ENCODE measurements at regions not wholly inside any gene's neighbourhood (a gene's known extent, or its start where the extent isn't known, plus 50 kb on each side); places are given as distances from the start of the nearest gene placed in this dataset.

DNA sequence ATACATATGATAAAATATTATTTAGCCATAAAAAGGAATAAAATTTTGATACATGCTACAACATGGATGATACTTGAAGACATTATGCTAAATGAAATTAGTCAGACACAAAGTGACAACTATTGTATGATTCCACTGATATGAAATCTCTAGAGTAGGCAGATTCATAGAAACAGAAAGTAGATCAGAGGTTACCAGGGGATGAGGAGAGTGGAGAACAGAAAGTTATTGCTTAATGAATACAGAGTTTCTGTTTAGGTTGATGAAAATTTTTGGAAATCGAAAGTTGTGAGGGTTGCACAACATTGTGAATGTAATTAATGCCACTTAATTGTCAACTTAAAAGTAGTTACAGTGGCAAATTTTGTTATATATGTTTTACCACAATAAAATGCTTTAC is 315.7 kb upstream of the USP25 start:
- TF ChIP-seq, protein P1, sequence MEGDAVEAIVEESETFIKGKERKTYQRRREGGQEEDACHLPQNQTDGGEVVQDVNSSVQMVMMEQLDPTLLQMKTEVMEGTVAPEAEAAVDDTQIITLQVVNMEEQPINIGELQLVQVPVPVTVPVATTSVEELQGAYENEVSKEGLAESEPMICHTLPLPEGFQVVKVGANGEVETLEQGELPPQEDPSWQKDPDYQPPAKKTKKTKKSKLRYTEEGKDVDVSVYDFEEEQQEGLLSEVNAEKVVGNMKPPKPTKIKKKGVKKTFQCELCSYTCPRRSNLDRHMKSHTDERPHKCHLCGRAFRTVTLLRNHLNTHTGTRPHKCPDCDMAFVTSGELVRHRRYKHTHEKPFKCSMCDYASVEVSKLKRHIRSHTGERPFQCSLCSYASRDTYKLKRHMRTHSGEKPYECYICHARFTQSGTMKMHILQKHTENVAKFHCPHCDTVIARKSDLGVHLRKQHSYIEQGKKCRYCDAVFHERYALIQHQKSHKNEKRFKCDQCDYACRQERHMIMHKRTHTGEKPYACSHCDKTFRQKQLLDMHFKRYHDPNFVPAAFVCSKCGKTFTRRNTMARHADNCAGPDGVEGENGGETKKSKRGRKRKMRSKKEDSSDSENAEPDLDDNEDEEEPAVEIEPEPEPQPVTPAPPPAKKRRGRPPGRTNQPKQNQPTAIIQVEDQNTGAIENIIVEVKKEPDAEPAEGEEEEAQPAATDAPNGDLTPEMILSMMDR (IDR thresholded peaks at IDR 0.05; ENCODE audit: extremely low read depth, insufficient read depth, missing control alignments), result no peak
- in situ Hi-C loops (cut with MboI; ENCODE audit: low pct_unique_long_range_greater_than_20kb, low sequenced_read_pairs, unreplicated experiment), result no loop called here
- DNase-seq (ENCODE audit: low spot score), result no peak

DNA sequence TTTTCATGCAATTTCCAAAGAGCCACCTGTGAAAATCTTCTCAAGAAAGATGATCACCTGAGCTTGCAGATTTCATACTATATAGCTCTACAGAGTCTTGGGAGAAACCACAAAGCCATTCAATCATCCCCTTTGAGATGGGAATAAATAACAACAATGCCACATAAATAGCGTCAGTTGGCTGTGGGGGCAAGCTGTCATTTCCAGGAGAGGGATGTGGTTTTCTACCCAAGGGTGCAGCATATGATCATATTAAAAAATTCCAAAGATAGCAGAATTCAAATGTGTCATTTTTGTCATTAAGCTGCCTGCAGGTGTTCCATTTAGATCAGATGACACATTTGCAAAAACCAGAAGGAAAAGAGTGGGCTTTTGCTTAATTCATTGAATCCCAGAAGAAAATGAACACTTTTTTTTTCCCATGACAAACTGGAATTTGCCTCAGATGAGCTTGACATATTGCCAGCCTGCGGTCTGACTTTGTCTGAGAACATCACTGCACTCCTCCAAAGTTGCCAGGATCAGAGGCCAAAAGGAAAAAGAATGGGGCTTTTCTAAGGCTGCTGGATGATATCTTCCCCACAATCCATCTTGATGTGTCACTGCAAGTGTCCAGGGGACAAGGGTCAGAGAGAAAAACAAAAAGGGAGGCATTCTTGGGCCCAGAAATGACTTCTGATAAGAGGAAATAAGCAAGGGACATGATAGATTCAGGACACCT is 314.1 kb upstream of the USP25 start:
- no peak for DNase-seq (ENCODE audit: low spot score)
- TF ChIP-seq, protein P1 (IDR thresholded peaks at IDR 0.05; ENCODE audit: extremely low read depth, insufficient read depth, missing control alignments), result no peak
- in situ Hi-C loops (cut with MboI; ENCODE audit: low pct_unique_long_range_greater_than_20kb, low sequenced_read_pairs, unreplicated experiment), result no loop called here

DNA sequence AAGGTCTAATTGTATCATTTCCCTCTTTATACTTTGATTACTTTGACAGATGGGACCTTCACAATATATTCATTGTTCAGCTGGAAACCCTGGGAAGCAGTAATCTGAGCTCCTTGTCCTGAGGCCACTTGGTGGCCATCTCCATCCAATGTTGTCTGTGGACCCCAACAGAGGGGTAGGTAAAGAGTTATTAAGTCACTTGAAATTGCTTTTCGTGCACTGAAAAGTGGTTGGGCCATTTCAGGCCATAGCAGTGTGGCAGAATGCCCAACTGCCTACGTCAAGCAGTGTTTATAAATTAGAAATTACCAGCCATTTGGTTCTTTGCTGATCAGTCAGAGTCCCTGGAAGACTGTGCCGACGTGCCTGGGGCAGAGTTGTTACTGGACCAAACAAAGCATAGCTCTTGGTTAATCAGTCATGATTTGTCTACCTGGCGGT is 308.3 kb upstream of the USP25 start:
- TF ChIP-seq, protein P1 (IDR thresholded peaks at IDR 0.05; ENCODE audit: extremely low read depth, insufficient read depth, missing control alignments), result no peak
- DNase-seq (ENCODE audit: low spot score), result no peak
- in situ Hi-C loops (cut with MboI; ENCODE audit: low pct_unique_long_range_greater_than_20kb, low sequenced_read_pairs, unreplicated experiment), result no loop called here

DNA sequence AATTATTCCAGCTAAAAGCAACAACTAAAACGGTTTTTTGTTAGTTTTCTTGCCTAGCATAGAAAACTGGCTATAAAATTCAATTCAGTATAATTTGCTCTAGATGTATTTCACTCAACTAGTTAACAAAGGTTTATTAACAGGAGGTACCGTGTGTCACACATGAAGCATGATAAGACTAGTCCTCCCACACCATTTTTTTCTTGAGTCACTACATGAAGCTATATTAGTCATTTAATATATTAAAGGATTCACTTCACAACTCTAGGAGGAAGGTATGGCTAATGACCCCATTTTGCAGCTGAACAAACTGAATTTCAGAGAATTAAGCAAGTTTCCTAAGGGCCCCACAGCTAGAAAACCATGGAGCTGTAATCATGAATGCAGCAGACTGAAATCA is 307.8 kb upstream of the USP25 start:
- in situ Hi-C loops (cut with MboI; ENCODE audit: low pct_unique_long_range_greater_than_20kb, low sequenced_read_pairs, unreplicated experiment), result no loop called here
- DNase-seq (ENCODE audit: low spot score), result no peak
- TF ChIP-seq, protein P1 (IDR thresholded peaks at IDR 0.05; ENCODE audit: extremely low read depth, insufficient read depth, missing control alignments), result no peak

DNA sequence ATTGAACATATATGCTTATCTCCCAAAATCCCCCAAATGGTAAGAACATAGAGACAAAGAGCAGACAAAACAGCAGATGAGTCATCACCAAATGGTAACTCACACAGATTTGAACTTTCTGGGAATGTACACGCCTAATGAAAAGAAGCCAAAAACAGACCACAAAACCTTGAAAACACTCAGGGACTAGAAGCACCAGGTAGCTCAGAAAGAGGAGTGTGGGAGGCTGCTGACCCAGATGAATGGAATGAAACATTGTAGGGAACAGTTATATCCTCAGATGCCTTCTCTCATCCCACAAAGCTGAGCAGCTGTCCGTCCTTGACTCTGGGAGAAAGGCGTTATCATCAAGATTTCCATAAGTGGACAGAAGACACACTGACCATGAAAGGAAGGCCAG is 307.0 kb upstream of the USP25 start:
- in situ Hi-C loops (cut with MboI; ENCODE audit: low pct_unique_long_range_greater_than_20kb, low sequenced_read_pairs, unreplicated experiment), result no loop called here
- no peak for DNase-seq (ENCODE audit: low spot score)
- TF ChIP-seq, protein P1 (IDR thresholded peaks at IDR 0.05; ENCODE audit: extremely low read depth, insufficient read depth, missing control alignments), result no peak

DNA sequence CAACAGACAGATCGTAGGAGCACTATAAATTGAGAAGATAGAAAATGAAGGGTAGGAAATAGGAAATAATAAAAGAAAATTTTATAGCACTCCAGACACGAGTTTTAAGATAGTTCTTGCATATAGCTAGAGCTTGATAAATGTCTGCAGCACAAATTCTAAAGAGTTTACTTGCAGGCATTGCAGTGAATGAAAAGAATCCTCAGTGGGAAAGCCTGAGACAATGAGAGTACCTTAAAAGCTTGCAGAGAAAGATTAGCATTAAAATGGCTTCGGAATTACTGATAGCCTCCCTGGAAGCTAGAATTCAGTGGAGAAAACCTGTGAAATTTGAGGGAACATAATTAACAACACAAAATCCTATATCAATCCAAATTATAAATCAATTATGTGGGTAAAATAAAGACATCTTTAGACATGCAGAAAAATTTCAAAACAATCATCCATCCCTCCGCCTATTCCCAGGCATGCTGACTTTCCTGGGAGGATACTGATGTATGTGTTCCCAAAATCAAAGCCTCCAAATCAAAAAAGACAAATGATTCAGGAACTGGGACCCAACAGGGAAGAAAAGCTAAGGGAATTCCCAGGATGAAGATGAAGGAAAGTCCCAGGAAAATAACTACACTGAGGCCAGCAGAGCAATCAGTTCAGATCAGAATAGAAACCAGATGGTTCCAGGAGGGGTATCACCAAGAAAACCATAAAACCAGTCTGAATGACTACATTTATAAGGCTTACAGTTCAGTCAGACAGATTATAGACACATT is 305.9 kb upstream of the USP25 start:
- TF ChIP-seq, protein P1 (IDR thresholded peaks at IDR 0.05; ENCODE audit: extremely low read depth, insufficient read depth, missing control alignments), result no peak
- DNase-seq (ENCODE audit: low spot score), result no peak
- in situ Hi-C loops (cut with MboI; ENCODE audit: low pct_unique_long_range_greater_than_20kb, low sequenced_read_pairs, unreplicated experiment), result no loop called here
